ENCODE measurements at regions not wholly inside any gene's neighbourhood (a gene's known extent, or its start where the extent isn't known, plus 50 kb on each side); places are given as distances from the start of the nearest gene placed in this dataset.

- H4K20me1 ChIP-seq (ENCODE audit: low read depth), result no peaks in the 10 kb centered on the region
- Mint-ChIP-seq H3K4me1 (peaks cover 46% of the 10 kb centered on the region), H3K27me3 (ENCODE audit: insufficient read depth, low read depth) (peaks cover 17% of the 10 kb centered on the region), H3K9me3 (no peaks in the 10 kb centered on the region), H3K4me3 (peak overlapping the region; percentile 66), H3K36me3 (no peaks in the 10 kb centered on the region), H3K27ac (no peak overlapping the region)
- no peaks in the 10 kb centered on the region for H3K79me2 ChIP-seq (ENCODE audit: low read depth)
- peaks cover 42% of the 10 kb centered on the region for H3F3A ChIP-seq (ENCODE audit: low read depth)
- H3K4me2 ChIP-seq, result peak overlapping the region; percentile 75
- H3K4me1 ChIP-seq, result peaks cover 89% of the 10 kb centered on the region
- no peak overlapping the region for H3K9ac ChIP-seq
- H3K27me3 ChIP-seq, result peaks cover 11% of the 10 kb centered on the region
- H2AFZ ChIP-seq (replicated peaks), result peak overlapping the region; percentile 28
- peak overlapping the region; percentile 21 for H3K4me3 ChIP-seq
- no peaks in the 10 kb centered on the region for H3K9me3 ChIP-seq (ENCODE audit: low read depth)
- no peaks in the 10 kb centered on the region for H3K36me3 ChIP-seq
- peak overlapping the region; percentile 59 for H3K27ac ChIP-seq
- TF ChIP-seq EZH2 (IDR thresholded peaks at IDR 0.05) (no peak), CTCF (IDR thresholded peaks at IDR 0.05) (peak; percentile 80)
- peak; percentile 75 for DNase-seq (ENCODE audit: low spot score)
Measured at GRCh38 chr14:60349663-60350365, 100.8 kb downstream of the PPM1A start.

- Histone ChIP-seq H3K4me2 (peak overlapping the region; percentile 75), H3K27me3 (peaks cover 16% of the 10 kb centered on the region), H3K79me2 (ENCODE audit: low read depth) (no peaks in the 10 kb centered on the region), H3K27ac (no peak overlapping the region), H3K9ac (no peak overlapping the region), H3K9me3 (ENCODE audit: low read depth) (no peaks in the 10 kb centered on the region), H3F3A (ENCODE audit: low read depth) (peaks cover 45% of the 10 kb centered on the region), H3K36me3 (no peaks in the 10 kb centered on the region), H3K4me3 (peak overlapping the region; percentile 21), H2AFZ (replicated peaks) (peak overlapping the region; percentile 28), H3K4me1 (peaks cover 94% of the 10 kb centered on the region), H4K20me1 (ENCODE audit: low read depth) (no peaks in the 10 kb centered on the region)
- Mint-ChIP-seq H3K36me3 (no peaks in the 10 kb centered on the region), H3K4me1 (peaks cover 51% of the 10 kb centered on the region), H3K27ac (no peak overlapping the region), H3K9me3 (no peaks in the 10 kb centered on the region), H3K27me3 (ENCODE audit: insufficient read depth, low read depth) (peaks cover 21% of the 10 kb centered on the region), H3K4me3 (peak overlapping the region; percentile 66)
- peak; percentile 66 for DNase-seq (ENCODE audit: low spot score)
- TF ChIP-seq EZH2phosphoT487 (IDR thresholded peaks at IDR 0.05), result no peak
- TF ChIP-seq EZH2 (IDR thresholded peaks at IDR 0.05), result no peak
- no peak for TF ChIP-seq CTCF (IDR thresholded peaks at IDR 0.05)
Measured at GRCh38 chr14:60350366-60350720, 101.3 kb downstream of the PPM1A start.

GRCh38 chr14:60353420-60353819, 104.4 kb downstream of the PPM1A start:
- Histone ChIP-seq H3K4me1 (peaks cover 97% of the 10 kb centered on the region), H3K4me2 (peak overlapping the region; percentile 28), H3K79me2 (ENCODE audit: low read depth) (no peaks in the 10 kb centered on the region), H3K9ac (no peak overlapping the region), H2AFZ (replicated peaks) (no peak overlapping the region), H3F3A (ENCODE audit: low read depth) (peaks cover 55% of the 10 kb centered on the region), H3K27ac (peak overlapping the region; percentile 3), H3K9me3 (ENCODE audit: low read depth) (no peaks in the 10 kb centered on the region), H3K36me3 (no peaks in the 10 kb centered on the region), H3K4me3 (no peak overlapping the region), H4K20me1 (ENCODE audit: low read depth) (no peaks in the 10 kb centered on the region), H3K27me3 (peaks cover 20% of the 10 kb centered on the region)
- no peak for TF ChIP-seq EZH2phosphoT487 (IDR thresholded peaks at IDR 0.05)
- no peak for TF ChIP-seq CTCF (IDR thresholded peaks at IDR 0.05)
- no peak for TF ChIP-seq EZH2 (IDR thresholded peaks at IDR 0.05)
- H3K4me3 Mint-ChIP-seq, result no peak overlapping the region
- H3K36me3 Mint-ChIP-seq, result no peaks in the 10 kb centered on the region
- H3K27ac Mint-ChIP-seq, result peak overlapping the region; percentile 10
- peaks cover 68% of the 10 kb centered on the region for H3K4me1 Mint-ChIP-seq
- no peak for DNase-seq (ENCODE audit: low spot score)
- peaks cover 26% of the 10 kb centered on the region for H3K27me3 Mint-ChIP-seq (ENCODE audit: insufficient read depth, low read depth)
- no peaks in the 10 kb centered on the region for H3K9me3 Mint-ChIP-seq
